Erythroblast (primary cell): ENCODE measurements at regions not wholly inside any gene's neighbourhood (a gene's known extent, or its start where the extent isn't known, plus 50 kb on each side); places are given as distances from the start of the nearest gene placed in this dataset.

Experiments used
- GATA1 ChIP-seq: IDR thresholded peaks from 2 replicates; pipeline ENCODE4 v1.6.1; 2011; ENCODE audit warnings: low read depth, mild to moderate bottlenecking, control low read depth, low read length, moderate library complexity
- POLR2A ChIP-seq: IDR thresholded peaks from 2 replicates; pipeline ENCODE4 v1.6.1; 2011; ENCODE audit warnings: mild to moderate bottlenecking, low read length

GRCh38 chr2:193590831-193591230 is 1396.1 kb upstream of the TMEFF2 start:
- TF ChIP-seq POLR2A (no peak), GATA1 (no peak)
